Fibroblast of upper back skin (primary cell): ENCODE measurements at regions not wholly inside any gene's neighbourhood (a gene's known extent, or its start where the extent isn't known, plus 50 kb on each side); places are given as distances from the start of the nearest gene placed in this dataset.
"Not testable (repeated sequence)": the region's sequence is repeated elsewhere in the genome, so short reads cannot be mapped to it uniquely, and the experiment has no call there.

Experiments
- DNase-seq: peaks from one replicate; pipeline ENCODE4 v3.0.0-alpha.2; 2013

DNA sequence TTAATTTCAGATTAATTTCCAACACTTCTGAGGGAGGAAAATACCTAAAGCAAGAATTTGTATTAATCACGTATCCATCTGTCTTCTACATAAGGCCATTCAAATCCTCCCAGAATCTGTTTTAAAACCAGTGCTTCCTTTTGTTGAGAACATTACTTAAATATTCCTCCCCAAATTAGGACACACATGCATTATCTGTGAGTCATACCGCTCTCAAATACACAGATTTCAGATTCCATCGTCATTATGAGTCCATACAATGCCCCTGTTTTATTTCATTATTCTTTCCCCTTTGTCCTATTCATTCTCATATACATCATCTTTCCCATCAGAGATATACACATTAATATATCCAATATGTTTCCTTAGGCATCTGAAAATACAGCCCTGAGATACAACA is 57.3 kb upstream of the PRSS12 start:
- DNase-seq: peak; percentile 91

DNA sequence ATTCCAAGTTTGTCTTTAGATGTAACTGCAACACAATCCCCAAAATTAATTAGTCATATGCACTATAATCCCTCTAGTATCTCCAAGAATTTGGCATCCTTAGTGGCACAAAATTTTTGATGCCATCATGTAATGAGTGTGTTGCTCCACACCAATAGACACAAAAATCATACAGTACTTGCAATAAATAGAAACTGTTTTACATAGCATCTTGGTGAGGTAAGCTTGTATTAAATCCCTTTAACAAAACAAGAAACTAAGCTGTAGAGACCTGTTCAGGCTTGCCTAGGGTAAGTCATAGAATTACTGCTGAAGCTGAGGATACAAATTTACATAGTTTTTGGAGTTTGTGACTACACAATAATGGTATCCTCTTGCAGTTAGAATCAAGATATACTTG is 64.5 kb upstream of the PRSS12 start:
- peak; percentile 55 for DNase-seq

DNA sequence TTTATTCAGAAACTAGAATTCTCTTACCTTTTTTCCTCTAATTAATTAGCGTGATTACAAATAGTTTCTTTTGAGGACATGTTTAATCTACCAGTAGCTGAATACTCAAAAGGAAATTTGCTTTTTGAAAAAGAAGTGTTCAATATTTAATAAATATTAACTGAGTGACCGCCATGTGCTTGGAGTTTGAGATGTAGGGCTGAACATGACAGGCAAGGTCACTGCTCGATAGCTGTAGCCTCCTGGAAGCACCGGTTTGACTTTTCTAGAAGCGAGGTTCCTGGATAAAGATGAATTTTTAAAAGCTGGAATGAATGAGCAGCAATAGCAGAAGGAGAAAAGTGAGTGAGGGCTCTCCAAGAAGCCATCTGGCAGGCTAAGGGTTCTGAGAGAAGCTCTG is 65.0 kb upstream of the PRSS12 start:
- not testable (repeated sequence) for DNase-seq

DNA sequence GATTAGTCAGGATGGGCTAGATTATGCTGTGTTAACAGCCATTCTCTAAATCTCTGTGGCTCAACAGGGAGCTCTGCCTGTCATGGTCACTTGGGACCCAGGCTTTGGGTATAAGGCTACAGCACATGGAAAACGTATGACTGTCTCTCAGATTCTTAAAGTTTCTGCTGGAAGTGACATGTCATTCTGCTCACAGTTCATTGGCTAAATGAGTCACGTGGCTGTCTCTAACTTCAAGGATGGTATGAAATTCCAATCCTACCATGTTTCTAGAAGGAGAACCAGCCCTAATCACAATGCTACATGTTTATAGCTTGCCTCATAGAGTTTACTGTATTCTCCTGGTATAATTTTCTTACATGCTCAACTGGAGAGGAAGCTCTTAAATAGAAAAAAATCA is 65.6 kb upstream of the PRSS12 start:
- not testable (repeated sequence) for DNase-seq

DNA sequence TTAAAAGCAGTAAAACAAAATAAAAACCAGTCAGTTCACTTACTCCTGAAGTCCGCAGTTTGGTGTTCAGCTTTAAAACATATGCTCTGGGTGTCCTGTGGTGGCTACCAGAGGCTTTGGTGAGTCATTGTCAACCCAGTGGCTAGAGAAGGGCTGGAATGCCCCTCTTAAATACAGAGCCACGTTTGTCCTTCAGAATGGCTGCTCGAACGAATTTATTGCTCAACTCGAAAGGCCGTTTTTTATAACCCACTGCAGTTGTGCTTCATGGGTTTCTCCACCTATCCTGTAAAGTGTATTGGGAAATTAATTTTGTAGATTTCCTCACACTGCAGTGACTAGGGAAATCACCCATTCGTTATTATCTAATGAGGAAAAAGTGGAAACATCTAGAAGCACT is 66.8 kb upstream of the PRSS12 start:
- not testable (repeated sequence) for DNase-seq

DNA sequence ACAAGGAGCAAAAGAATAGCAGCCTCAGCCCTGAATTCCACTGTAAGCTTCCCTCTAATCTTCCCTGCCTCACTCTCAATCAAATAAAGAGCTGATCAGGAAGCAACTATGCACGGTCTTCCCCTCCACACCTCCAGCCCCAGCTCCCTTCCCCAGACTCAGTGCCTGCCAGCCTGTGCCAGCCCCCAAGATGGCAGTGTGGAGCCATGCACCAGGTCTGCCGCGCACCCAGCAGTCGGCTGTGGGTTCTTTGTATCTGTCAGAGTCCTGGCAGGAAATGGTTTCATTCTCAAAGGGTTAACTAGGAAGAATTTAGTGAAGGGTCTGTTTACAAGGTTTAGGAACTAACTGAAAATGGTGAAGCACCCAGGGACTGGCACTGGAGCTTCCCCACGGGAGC is 71.3 kb upstream of the PRSS12 start:
- peak; percentile 58 for DNase-seq

DNA sequence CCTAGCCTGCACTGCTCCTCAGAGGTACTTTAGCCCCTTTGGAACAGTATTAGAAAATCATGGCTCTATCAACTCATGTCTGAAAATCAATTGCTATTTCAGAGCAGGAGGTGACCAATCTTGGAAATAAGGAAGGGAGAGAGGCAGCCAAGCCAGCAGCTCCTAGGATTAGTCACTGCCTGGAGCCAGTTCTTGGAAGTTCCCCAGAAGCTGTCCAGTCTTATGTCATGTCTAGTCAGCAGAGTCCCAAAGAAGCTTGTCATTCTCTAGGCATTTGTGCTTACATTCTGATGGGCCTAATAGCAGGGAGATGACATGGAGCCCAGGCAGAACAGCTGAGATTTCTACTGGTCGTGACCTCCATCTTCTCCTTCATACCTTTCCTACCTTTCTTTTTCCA is 76.1 kb upstream of the PRSS12 start:
- not testable (repeated sequence) for DNase-seq

DNA sequence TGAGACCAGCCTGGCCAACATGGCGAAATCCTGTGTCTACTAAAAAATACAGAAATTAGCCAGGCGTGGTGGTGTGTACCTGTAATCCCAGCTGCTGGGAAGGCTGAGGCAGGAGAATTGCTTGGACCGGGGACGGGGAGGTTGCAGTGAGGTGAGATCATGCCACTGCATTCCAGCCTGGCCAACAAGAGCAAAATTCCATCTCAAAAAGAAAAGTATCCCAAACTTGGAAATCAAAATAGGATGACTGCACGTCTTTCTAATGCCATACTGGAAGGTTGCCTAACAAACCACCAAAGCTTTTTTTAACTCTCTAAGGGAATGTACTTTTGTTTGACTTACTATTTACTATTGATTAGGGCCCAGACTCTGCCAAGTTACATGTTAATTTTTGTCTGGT is 79.6 kb upstream of the PRSS12 start:
- peak; percentile 48 for DNase-seq

DNA sequence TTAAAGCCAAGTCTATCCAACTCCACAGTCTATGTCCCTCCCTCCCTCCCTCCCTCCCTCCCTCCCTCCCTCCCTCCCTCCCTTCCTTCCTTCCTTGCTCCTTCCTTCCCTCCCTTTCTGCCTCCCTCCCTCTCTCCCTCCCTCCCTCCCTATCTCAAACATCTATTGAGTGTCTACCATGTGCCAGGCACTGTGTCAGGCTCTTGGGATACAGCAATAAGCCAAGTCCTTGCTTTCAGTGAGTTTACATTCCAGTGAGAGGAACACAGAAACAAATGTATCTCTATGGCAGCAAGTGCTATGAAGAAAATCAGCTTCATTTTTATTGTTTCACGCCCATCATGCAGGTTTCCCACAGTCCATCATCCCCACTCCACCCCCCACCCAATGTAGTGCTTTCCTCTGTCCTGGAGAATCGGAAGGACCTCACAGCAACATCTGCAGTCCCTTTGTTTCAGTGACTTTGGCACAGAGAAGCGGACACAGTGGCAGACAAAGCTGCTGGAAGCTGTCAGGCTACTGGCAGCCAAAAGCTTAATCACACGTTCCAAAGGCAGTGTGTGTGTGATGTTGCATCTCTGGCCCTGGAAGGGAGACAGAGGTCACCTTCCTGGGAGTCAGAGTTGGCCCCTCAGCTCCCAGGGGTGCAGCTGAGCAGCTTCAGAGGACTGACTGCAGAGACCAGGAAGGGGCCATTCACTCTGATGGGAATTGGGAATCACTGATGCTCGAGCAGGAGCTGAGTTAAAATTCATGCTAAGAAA is 81.0 kb upstream of the PRSS12 start:
- not testable (repeated sequence) for DNase-seq

DNA sequence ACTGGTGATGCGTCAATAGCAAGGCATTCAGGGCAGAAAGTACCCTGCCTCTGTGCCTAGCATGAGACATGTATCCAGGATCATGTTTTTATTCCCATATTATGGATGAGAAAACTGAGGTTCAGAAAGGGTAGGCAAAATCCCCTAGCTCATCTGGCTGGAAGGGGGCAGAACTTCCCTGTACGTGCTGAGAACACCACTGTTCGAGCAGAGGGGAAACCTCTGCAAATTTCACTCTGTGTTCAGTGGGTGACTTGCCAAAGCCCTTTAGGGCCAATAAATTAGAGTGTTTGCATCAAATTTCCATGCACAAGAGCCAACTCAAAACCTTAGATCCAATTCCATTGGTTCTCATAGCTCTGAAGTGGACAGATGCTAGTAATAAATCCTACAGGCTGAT is 82.6 kb upstream of the PRSS12 start:
- DNase-seq: not testable (repeated sequence)

DNA sequence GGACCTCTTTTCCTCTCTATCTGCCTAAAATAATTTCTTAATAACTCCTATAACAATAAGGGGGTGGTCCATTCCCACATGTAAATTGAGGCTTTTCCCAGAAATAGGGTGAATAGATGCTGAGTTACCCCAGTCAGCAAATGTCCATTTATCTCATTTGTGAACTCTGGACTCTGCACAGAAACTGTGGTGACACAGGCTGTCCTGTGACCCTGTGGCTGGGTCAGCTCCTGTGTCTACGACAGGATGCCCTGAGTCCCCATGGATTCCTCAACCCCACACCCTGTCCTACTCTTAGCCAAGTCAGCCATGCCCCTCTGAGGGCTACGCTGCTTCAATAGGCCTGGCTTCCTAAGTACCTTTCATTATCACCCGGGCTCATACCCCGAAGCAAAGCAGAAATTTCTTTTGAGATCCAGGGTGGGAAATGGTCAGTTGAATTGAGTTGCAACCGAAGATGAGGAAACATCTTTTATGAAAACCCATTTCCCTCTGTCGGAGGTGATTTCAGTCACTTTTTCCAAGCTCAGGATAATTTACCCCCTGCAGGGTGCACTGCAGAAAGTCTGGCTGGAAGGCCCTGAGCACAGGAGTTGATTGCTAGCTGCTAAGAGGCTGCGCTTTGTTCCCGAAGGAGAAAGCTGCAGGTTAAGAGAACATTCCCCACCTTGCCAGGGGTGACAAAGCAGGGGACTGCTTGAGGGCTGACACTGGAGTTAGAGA is 89.5 kb upstream of the PRSS12 start:
- DNase-seq: not testable (repeated sequence)

DNA sequence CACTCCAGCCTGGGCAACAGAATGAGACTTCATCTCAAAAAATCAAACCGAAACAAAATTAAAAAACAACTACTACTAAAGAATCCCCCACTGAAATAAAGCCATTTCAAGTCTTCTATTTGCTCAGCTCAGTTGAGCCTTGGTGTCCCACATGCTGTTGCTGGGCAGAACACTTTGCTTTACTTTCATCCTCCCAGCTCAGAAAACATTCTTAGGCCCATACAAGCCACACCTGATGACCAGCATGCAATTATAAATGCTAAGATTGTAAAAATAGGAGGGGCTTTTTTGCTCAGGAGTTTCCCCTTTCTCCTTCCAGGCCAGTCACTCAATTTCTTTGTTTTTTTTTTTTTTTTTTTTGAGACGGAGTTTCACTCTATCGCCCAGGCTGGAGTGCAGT is 94.6 kb upstream of the PRSS12 start:
- DNase-seq: not testable (repeated sequence)

DNA sequence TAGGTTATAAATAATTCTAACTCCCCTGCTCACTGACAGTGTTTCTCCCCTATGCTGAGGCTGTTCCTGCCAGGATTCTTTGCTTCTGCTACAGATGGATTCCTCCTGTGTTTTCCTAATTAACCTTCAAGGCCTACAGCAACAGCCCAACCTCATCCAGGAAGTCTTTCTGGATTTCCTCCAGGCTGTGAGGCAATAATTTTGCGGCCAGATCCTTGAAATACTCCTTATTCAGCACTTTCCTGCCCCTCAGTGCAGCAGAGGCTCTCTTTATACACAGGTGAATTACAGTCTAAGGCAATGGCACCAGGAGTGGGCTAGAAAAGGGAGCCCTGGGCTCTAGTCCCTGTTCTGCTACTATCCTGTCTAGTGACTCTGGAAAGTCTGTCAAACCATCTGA is 102.1 kb upstream of the PRSS12 start:
- DNase-seq: peak; percentile 55

DNA sequence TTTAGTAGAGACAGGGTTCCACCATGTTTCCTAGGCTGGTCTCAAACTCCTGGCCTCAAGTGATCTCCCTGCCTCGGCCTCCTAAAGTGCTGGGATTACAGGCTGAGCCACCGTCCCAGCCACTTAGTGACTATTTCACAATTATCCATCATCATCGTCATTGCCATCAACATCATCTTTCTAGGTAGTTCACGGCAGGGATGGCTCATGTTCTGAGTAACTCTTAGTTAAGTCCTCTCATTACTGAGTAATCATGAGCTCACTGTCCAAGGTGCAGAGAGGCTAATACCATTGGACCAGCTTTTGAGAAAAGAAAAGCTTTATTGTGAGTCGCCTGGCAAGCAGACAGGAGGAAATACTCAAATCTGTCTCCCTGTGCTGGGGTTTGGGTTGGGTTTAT is 108.6 kb upstream of the PRSS12 start:
- DNase-seq: peak; percentile 49

DNA sequence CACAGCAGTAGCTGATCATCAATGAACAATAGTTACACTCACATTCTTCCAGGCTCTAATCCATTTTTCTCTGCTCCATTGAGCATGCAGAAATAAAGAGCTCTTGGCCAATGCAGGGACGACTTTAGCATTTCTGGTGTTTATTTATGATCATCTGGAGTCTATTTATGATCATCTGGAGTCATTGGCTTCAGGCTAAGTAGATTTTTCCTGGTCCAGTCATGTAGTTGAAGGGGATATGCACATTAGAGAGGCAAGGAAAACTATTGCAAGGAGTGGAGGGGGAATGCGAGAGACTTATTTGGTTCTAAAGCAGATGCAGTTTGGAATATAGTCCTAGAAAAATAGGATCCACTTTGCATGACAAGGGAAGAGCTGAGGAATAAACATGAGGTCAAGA is 113.0 kb upstream of the PRSS12 start:
- DNase-seq: peak; percentile 67

DNA sequence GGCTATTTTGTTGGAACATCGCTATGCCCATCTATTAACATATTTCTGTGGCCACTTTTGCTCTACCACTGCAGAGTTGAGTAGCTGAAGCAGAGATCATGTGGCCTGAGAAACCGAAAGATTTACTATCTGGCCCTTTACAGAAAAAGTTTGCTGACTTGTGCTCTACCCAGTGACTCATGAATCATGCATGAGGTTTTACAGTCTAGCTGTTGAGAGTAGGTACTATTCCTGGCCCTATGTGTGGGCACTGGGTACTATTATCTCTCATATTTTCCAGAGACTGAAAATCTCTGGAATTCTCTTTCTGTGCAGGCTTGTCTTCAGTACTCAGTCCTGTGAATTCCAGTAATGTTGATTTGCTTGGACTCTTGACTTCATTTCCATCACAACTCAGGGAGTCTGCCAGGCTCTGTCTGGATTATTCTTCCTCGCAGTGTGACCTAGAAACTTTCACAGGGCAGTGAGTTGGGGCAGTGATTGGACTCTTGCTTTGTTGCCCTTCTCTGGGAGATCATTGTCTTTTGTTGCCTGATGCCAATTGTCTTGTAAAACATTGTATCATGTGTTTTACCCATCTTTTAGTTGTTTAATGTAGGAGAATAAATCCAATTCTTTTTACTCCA is 121.3 kb upstream of the PRSS12 start:
- DNase-seq: peak; percentile 51

DNA sequence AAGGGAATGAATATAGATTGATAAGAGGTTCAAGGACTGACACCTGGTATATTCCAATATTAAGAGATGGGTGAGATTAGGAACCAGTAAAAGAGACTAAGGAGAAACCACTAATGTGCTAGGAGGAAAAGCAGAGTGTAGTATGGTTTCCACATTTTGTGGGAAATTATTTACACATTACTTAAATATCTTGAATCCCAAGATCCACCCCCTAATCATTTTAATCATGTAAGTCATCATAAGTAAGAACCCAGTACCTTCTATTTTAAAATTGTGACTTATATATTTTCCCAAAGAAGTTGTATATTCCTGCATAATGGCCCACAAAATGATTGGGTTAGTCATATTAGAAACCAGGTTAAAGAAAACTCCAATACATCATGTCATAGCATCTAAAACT is 122.0 kb upstream of the PRSS12 start:
- DNase-seq: peak; percentile 62

DNA sequence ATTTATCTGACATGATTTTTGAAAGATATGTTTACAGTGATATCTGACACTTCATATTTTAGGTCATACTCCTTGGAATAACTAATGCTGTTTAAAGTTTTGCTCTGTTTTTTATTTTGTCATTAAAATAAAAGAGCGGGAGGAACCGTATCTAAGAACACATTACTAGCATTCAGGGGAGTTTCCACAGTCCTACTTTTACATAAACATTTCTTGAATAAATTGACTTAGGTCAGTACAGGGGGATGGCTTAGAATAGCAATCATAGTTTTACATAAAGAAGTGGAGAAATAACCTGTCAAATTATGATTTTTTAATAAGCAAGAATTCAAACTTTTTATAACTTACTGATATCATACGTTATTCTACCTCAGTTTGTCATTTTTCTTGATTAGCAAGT is 123.1 kb upstream of the PRSS12 start:
- DNase-seq: not testable (repeated sequence)

DNA sequence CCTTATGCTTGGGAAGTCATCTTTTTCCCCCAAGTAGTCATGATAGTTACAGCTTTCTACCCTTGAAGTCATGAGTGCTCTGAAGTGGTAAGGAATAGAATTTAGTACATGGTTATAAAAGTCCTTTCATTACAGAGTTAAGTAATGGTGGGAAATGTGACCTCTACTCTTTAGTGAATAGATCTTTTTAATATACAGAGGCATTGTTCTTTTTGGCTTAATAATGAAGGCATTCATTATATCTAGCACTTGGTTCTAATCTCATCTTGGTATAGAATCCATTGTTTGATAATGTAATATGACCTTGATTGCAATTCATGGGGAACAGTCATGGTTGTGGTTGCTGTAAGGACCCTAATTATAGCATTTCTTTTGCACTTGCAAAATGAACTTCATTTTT is 125.0 kb upstream of the PRSS12 start:
- DNase-seq: not testable (repeated sequence)

DNA sequence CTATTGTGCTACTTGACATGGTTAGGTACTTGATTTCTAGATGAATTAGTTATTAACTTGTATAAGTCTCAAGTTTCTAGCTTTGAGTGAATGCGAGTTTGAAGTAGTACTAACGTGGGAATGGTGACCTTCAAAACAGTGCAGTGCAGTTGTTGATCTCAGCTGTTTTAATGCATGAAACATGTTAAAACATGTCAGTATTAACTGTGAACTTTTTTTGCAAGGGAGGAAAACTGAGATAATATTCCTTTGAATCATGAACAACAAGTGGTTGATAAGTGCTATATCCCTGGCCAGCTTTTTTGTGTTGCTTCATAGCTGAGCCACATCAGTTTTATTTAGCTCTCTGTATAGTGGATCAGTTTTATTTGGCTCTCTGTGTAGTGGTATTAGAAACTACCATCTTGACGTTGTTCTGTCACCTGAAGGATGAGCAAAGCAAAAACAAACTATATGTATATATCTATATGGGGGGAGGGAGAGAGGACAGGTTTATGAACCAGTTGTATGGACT is 133.1 kb upstream of the PRSS12 start:
- not testable (repeated sequence) for DNase-seq

DNA sequence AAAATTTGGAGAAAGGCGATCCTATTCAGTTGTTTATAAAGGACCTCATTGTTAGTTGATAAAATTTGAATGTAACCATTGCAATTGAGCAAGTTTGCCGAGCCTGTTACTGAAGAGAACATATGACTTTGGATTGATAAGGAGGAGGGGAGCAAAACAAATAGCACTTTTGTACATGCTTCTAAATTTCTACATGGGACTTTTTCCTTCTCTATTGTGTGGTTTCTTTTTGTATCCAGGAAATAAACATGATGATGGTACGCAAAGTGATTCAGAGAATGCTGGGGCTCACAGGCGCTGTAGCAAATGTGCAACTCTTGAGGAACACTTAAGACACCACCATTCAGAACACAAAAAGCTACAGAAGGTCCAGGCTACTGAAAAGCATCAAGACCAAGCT is 140.2 kb upstream of the PRSS12 start:
- not testable (repeated sequence) for DNase-seq

DNA sequence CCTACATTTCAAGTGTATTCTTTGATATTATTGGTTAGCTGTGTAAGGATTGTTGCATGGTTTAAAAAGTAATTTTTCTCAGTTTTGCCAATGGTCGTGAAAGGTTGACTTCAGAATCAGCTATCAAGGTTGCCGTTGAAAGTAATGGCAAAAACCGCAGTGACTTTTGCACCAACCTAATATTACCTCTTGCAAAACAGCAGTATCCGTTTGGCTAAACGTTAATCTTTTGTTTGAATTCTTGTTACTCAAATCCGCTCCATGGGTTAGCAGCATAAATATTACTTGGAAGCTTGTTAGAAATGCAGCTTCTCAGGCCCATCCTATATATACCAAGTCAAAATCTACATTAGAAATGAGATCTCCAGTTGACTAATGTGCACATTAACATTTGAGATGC is 141.6 kb upstream of the PRSS12 start:
- not testable (repeated sequence) for DNase-seq

DNA sequence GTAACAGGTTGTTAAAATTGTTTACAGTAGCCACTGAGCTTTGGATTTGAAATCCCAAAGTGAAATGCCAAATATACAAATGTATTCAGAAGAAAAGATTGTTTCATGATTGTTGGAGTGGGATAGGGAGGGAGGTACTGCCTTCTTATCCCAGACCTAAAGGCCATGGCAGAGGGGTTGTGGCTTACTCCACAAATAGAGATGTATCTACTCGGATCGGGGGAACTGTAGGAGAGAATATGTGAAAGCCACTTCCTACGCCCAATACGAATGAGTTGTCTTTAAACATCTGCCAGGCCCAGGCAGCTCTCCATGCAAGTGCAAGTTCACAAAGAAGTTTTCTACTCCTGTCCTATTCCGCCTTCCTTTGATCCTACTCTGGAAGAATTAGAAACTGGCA is 150.2 kb upstream of the PRSS12 start:
- DNase-seq: not testable (repeated sequence)

DNA sequence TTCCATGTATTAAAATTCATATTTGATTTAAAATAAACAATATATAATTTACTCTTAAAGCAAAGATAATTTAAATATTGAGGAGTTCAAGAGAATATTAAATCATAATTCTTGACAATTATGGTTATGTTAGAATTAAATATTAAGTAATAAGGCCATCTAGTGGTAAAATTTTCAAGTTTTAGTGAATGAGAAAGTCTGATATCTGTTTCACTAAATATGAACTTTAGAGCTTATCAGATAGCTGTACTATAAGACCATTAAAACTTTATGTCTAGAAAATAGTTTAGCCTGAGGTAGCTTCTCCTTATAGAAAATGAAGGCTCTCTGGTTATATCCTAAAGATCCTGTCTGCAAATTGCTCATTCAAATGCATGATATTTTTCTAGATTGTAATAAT is 152.1 kb upstream of the PRSS12 start:
- peak; percentile 9 for DNase-seq
